ENCODE measurements at regions not wholly inside any gene's neighbourhood (a gene's known extent, or its start where the extent isn't known, plus 50 kb on each side); places are given as distances from the start of the nearest gene placed in this dataset.
"Not testable (repeated sequence)": the region's sequence is repeated elsewhere in the genome, so short reads cannot be mapped to it uniquely, and the experiment has no call there.

DNA sequence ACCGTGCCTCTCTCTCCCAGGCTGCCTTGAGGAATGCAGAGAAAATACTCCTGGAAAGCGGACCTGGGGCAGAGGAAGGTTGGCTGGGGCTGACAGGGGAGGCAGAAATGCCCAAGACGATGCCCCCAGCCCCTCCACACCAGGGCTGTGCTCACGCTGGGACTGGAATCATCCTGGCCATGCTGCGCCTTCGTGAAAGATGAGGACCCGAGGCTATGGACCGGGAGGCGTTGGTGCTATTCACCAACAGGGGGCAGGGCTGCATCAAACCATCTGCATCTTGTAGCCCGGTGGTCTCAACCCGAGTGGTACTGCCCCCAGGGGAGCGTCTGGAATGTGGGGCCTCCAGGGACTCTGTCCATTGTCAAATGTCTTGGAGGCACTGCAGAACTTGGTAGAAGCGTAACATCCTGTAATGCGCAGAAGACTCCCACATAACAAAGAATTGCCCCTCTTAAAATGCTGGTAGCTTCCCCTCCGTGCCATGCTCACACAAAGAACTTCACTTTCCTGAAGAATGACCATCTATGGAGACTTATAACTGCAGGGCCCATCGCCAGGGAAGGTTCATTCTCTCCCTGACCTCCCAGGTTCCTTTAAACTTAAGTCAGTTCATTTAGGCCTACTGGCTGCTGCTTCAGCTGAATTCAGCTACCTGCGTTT is 251.2 kb downstream of the RRAGC start:
- DNase-seq: peak; percentile 18

DNA sequence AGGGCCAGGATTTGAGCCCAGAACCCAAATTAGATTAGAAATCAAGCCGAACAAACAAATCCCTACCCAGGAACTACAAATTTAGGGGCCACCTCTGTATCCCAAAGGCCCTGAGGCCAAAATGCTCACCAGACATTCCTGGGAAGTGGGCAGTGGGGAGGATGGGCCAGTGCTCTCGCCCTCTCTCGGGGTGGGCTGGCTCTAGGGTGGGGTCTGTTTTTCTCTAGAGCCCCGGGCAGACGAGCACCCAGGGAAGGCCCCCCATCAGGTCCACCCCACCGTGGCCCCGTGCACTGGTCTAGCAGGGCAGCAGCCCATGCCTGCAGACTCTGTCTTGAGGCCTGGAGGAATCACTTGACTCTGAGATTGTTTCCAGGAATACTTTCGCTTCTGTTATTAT is 252.0 kb downstream of the RRAGC start:
- DNase-seq: no peak

DNA sequence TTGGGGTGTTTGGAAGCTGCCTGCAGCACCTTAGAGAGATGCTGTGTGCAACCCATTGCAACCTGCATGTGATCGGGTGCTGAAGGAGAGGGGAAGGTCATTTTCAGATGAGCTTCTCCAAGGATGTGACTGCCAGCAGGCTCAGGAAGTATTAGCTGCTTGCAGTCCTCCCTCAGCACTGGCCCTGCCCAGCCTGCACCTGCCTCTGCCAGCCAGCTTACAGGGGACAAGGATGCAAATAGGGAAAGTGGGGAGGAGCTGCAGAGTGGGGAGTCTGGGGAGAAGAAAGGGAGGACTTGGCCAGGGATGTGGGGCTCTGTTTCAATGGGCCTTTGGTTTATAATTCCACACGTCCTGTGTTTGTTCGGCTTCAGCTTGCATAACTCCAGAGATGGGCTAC is 254.5 kb downstream of the RRAGC start:
- no peak for DNase-seq

DNA sequence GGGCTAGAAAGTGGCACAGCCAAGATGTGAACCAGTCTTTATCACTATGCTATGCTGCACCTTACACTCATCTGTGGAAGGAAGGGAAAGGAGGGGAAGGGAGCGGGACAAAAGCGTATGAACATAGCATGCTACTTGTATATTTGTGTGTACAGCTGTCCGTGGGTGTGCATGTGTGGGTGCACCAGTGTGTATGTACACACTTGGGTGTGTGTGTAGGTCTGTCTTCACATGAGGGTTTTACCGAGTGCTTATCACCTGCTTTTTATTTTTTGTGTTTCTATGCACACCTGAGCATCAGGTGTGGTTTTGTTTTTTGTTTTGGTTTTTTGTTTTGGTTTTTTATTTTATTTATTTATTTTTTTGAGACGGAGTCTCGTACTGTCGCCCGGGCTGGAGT is 255.7 kb downstream of the RRAGC start:
- no peak for DNase-seq

DNA sequence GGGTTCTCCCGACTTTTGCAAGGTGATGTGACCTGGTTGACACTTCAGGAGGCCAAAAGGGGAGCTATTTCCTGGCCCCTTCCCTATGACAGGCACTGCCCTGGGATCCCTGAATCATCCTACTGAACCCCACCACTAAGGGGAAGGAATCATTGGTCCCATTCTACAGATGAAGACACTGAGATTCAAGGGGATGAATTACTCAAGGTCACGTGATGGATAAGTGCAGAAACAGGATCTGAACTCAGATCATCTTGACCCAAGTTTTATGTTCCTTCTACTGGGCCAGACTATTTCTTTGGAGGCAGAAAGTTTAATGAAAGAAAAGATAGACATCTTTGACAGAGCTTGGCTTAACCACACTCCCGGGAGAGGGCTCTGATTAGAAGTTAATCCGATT is 258.7 kb downstream of the RRAGC start:
- DNase-seq: no peak

DNA sequence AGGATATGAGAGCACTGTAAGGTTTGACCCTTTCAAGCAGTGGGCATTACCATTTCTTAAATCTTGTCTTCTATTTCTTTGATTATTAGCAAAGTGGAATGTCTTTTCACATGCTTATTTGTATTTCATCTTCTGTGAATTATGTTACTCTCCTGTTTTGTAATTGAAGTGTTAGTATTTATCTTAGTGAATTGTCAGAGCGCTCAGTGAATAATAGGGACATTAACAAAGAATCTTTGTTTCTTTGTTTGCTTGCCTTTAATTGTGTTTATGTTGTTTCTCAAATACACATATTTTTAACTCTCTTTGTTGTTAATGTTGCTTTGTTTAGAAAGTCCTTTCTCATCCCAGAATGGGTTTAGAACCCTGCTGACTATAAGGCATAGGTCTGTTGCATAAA is 259.3 kb downstream of the RRAGC start:
- no peak for DNase-seq

DNA sequence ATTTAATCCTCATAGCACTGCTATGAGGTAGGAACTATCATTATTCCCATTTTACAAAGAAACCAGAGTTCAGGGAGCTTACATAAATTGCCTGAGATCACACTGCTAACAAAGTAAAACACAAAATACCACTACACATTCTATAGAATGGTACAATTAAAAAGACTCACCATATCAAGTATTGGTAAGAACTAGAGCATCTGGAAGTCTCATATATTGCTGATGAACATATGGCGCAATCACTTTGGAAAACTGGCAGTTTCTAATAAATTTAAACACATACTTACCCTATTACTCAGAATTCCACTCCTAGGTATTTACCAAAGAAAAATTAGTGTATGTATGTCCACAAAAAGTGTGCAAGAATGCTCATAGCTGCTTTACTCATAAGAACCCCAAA is 261.5 kb downstream of the RRAGC start:
- DNase-seq: no peak

DNA sequence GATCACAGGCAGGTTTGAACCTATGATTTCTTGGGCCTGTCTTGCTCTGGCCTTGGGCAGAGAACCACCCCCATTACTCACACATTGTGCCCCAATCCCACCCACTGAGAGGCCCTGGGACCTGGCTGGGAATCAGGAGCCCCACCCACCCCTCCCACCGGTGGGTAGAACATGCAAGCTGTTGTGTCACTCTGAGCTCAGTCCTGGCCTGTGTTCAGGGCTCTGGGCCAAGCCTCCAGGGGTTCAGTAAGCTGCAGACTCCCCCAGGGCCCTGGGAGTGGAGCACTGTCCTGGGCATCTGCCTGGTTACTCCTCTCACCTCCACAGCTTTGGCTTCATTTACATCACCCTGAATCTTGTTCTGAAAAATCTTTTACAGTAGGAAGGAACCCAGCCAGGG is 270.5 kb downstream of the RRAGC start:
- DNase-seq: no peak

DNA sequence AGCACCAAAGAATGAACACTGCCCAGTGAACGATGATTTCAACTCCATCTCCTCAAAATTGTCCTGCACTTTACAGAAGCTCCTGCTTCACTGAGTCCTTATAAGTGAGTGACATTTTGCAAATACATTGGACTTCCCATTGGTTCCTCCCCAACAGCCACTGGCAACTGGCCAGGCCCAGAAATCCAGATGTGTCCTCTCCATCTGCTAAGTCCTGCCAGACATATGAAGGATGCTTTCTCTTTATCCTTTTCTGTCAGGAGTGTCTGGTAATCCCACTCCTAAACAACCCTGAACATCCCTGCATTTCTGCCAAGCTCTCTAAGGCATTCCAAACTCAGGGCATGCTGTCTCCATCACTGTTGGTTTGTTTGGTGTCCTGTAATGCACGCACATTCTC is 271.8 kb downstream of the RRAGC start:
- no peak for DNase-seq

DNA sequence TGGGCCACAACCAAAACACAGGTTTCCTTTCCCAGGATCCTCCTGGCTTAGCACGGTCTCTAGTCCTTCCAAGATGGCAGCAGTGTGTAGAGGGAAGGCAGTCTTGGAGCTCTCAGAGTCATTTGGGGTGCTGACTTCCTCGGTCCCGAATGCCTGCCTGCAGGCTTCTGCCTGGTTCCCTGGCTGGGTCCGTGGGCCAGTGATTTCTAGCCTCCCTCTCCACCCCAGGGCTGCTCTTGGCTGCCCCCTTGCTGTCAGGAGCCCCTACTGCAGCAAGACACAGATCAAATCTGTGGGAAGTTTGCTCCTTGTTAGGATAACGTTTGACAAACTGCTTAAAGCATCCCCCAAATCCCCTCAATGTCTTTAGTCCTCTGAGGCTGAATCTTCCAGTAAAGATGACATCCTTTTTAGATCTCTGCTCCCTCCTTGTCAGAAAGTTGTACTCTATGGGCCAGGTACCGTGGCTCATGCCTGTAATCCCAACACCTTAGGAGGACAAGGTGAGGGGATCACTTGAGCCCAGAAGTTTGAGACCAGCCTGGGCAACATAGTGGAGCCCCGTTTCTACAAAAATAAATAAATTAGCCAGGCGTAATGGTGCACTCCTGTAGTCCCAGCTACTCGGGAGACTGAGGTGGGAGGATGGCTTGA is 272.5 kb downstream of the RRAGC start:
- DNase-seq: peak; percentile 57

DNA sequence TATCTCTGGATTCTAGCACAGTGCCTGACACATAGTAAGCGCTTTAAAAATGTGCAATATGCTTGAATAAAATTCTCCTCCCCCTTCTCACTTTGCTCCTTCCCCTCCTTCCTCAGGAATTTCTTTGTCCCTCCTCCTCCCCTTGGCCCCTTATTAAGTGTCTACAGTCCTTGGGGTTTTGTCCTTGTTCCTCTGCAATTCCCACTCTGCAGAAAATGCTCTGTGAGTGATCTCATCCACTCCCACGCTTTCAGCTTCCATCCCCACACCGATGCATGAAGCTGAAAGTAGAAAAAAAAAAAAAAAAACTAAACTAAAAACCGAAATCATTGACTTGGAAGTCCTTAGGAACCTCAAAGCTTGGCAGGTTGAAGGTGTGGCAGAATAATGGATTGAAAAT is 273.6 kb downstream of the RRAGC start:
- no peak for DNase-seq

DNA sequence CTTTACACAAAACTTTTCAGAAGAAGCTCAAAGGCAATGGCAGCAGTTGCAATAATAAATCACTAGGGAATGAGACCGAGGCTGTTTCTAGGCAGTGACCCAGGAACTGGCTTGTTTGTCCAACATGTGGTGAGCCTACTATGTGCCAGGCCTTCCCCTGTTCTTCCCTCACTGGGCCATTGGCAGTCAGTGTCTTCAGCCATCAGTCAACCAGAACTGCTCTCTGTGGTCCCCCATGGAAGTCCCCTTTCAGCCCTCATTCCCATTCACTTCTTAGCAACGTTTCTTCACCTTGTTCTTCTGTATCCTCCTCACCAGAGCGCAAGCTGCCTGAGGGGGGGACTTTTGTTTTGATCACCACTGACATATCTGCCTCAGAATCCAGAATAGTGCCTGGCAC is 274.1 kb downstream of the RRAGC start:
- DNase-seq: no peak

DNA sequence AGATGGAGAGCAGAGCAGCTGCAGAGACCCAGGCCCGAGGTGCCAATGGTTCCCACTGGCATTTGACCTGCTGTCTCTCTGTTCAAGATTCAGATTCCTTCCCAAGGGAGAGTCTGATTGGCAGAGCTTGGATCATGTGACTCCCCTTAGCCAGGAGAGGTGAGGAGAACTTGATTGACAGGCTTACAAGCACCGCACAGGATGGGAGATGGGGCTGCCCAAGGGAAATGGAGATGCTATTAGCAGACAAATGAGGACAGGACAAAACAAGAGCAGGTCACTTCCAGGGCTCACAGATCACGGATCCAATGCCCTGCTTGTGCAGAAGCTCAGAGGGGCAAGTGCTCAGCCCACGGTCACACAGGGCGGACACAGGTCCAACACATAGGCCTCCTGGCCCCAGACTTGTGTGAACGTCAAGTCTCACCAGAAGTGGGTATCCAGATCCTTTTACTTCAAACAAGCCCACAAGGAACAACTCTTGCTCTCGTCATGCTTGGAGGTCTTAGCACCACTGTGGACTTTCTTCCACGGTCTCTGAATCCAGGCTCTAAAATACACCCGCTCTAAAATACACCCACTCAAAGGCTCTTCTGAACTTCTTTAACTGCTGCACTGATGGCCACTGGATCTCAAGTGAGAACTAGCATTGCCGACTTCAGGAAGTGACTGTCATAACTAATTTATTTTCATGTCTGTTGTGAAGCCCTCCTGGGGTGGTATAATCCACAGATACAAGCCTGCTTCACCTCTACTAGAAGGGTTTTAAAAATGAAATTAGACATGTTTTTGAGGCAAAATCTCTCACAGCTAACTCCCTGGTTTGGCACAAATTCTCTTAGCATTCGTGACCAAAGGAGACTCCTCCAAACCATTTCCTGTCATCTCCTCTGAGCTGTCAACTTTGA is 274.9 kb downstream of the RRAGC start:
- DNase-seq: no peak

DNA sequence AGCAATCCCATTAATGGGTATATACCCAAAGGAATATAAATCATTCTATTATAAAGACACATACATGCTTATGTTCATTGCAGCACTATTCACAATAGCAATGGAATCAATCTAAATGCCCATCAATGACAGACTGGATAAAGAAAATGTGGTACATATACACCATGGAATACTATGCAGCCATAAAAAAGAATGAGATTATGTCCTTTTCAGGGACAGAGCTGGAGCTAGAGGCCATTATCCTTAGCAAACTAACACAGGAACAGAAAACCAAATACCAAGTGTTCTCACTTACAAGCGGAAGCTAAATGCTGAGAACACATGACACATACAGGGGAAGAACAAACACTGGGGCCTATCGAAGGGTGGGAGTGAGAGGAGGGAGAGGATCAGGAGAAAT is 276.3 kb downstream of the RRAGC start:
- not testable (repeated sequence) for DNase-seq

DNA sequence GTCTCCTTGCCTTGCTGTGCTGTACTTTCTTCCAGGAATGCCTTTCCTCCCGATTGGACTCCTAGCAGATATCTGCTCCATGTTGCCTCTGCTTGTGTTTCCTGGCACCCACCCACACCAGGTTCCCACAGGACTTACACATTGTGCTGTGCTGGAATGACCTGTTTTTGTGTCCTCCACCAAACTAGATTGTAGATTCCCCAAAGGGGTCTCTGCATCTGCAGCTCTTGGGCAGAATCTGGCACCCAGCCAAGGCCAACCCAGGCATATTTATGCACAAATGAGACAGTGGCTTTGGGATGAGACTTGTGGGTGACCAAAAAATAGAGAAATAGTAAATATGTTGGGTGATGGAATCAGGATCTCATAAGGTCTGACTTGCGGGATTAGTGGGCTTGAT is 278.2 kb downstream of the RRAGC start:
- no peak for DNase-seq

DNA sequence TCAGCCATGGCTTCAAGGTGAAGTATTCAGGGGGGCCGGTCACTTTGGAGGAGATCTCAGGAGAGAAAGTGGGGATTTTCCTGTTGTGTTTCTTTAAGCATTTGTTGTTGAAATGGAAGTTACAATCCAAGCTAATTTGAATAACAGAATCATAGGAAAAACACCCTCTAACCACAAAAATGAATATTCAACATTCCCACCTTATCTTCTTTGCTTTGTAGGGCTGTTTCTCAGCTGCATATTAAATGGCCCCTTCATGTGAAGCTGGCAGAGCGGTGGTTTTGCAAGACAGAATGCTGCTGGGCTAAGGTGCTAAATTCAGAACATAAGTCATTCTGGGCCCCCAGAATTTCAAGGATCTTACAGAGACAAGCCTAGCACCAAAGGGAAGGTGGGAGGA is 279.0 kb downstream of the RRAGC start:
- DNase-seq: no peak

DNA sequence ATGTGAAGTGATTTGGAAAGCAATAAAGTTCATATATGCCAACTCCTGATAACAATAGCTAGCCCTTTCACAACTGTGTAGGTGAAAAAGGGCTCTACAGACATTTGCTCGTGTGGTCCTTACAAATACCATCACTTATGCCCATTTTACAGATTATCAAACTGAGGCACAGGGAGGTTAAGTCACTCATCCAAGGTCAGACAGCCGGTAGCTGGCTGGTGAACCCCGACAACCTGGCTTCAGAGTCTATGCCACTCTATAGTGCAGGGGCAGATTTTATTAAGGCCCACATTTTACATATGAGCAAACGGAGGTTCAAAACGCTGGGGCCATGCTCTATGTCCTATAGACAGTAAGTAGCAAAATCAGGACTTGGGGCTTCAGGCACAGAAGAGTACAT is 280.5 kb downstream of the RRAGC start:
- DNase-seq: no peak

DNA sequence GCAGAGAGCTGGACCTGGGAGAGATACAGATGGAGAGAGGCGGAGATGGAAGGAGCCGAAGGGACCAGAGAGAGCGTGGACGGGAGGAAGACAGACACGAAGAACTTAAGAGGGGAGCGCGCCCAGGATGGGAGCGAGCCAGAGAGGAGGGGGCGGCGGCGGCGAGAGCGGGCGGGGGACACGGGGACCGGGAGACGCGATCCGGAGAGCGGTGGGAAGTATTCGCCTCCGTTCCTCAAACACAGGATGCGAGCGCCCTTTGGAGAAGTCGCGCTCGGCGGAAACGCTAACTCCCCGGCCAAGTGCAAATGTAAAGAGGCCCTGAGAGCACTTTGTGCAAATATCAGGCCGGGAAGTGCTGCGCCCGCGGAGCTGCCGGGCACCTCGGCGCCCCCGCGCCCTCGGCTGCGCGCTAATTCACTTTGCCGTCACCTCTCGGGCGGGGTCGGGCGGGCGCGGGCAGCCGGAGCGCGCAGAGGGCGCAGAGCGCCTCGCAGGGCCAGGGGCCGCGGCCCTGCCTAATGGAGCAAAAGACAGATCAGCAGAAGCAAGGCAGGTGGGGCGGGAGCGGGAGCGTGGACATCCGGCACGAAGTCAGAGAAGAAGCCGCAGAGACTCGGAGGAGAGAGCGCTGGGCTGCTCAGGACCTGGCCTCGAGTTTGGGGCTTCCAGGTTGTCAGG is 281.2 kb downstream of the RRAGC start:
- no peak for DNase-seq

DNA sequence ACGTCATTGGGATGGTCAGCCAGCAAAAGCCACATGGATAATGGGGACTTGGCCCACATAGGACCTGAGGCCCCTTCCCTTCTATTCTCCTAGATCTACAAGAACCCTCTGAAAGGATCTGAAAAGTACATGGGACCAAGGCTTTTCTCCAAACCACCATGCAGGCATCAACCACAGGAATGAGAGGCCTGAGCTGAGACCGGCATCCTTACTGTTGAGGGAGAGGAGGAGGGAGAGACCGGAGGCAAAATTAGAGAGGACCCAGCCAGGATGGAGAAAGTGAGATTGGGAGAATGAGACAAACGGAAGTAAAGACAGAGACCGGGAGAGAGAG is 281.7 kb downstream of the RRAGC start:
- no peak for DNase-seq

DNA sequence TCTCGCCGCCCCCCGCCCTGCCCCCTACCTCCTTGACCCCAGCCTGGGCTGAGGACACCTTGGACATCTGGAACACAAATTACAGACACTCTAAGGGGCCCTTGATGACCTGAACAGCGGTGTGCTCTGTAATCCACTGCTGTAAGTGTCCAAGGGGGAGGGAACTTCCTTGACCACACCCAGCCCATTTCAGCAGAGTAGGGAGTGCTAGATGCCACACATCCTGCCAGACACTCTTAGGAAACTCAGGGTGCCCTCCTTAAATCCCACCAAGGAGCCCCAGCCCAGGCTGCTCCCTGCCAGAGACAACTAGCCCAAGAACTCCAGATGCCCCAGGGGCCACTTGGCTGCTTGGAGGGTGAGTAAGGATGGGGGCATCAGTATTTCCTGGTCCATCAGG is 282.2 kb downstream of the RRAGC start:
- no peak for DNase-seq

DNA sequence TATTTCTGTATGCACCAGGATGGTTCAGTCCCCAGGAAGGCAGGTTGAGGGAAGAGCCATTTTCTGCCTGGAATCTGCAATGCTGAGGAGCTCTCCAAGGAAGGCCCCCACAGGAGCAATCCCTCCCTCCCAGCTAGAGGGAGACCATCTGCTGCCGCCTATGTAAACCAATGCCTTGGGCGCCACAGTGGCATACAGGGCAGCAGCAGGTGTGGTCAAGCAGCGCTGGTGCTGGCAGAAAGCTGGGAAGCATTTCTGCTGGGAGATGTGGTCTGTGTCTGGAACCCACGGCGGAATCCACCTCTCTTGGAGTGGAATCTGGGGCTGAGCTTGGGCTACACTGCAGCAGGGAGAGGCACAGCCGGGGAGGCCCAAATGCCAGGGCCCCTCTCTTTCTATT is 283.3 kb downstream of the RRAGC start:
- no peak for DNase-seq

DNA sequence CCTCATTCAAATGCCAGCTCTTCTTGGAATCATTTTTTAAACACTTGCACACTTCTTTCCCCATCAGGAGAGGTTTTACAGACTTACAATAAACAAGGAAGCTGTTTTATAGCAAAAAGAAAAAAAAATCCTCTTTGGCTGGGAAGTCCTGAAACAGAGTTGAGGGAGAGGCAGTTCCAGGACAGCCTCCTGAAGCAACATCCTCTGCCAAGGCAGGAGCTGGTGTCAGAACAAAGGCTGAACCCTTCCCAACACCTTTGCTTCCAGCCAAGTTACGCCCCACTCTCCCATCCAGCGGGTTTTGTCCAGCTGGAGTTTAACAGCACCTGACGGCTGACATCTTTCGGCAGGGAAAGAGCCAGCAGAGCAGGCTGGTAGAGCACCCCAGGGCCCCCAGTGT is 287.8 kb downstream of the RRAGC start:
- DNase-seq: no peak

DNA sequence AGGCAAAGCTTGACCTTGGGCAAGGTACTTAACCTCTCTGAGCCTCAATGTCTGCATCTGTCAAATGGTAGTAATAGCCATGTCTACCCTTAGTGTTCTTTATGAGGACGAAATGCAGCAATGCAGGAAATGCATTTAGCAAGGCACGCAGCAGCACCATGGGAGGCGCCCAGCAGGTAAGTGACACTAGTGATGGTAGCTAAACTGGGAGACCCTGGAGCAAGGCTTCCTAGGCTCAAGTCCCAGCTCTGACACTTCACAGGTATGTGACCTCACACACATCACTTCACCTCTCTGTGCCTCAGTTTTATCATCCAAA is 289.0 kb downstream of the RRAGC start:
- DNase-seq: no peak

All from stimulated activated CD4-positive, alpha-beta T cell treated with anti-CD3 and anti-CD28 coated beads, Interleukin-4, amount 100 ng/mL, for 24 hours (primary cell).